ENCODE measurements at regions not wholly inside any gene's neighbourhood (a gene's known extent, or its start where the extent isn't known, plus 50 kb on each side); places are given as distances from the start of the nearest gene placed in this dataset.

- Histone ChIP-seq H3K4me1 (ENCODE audit: control insufficient read depth, insufficient read depth, low read length) (no peaks in the 10 kb centered on the region), H3K27me3 (ENCODE audit: control insufficient read depth, insufficient read depth, low read length) (no peaks in the 10 kb centered on the region), H3K9me3 (ENCODE audit: control insufficient read depth, insufficient read depth, low read length) (no peaks in the 10 kb centered on the region), H3K27ac (ENCODE audit: low read length) (no peak overlapping the region), H3K4me3 (ENCODE audit: low read length) (no peak overlapping the region), H3K36me3 (ENCODE audit: control insufficient read depth, insufficient read depth, low read length) (no peaks in the 10 kb centered on the region)
- no peak for DNase-seq (ENCODE audit: low read depth, low spot score)
Observed at GRCh38 chr2:188138313-188138712, 153.4 kb upstream of the GULP1 start.

DNA sequence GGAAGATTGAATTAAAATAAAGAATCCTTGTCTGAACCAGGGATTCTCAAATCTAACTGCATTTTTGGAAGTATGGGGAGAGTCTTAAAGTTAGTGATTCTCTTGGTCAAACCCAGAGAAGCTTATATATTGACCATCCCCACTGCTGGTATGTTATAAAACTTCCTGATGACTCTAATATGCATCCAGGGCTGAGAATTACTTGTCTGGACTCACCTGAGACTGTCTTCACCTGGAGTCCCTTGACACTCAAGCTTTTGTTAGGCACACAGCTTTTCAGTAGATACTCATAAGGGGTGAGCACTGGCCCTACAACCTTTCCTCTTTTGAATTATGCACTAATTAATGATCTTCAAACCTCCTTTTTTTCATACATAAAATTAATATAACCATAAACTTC lies 149.6 kb upstream of the GULP1 start:
- H3K4me1 ChIP-seq (ENCODE audit: control insufficient read depth, insufficient read depth, low read length), result no peaks in the 10 kb centered on the region
- H3K36me3 ChIP-seq (ENCODE audit: control insufficient read depth, insufficient read depth, low read length), result no peaks in the 10 kb centered on the region
- no peak for DNase-seq (ENCODE audit: low read depth, low spot score)
- no peak overlapping the region for H3K27ac ChIP-seq (ENCODE audit: low read length)
- H3K27me3 ChIP-seq (ENCODE audit: control insufficient read depth, insufficient read depth, low read length), result no peaks in the 10 kb centered on the region
- H3K4me3 ChIP-seq (ENCODE audit: low read length), result no peak overlapping the region
- H3K9me3 ChIP-seq (ENCODE audit: control insufficient read depth, insufficient read depth, low read length), result no peaks in the 10 kb centered on the region

- no peaks in the 10 kb centered on the region for H3K36me3 ChIP-seq (ENCODE audit: control insufficient read depth, insufficient read depth, low read length)
- no peak overlapping the region for H3K27ac ChIP-seq (ENCODE audit: low read length)
- no CpG with 5 or more reads among the region's 3 CpGs for WGBS (ENCODE audit: insufficient coverage, insufficient read length)
- no peaks in the 10 kb centered on the region for H3K27me3 ChIP-seq (ENCODE audit: control insufficient read depth, insufficient read depth, low read length)
- DNase-seq (ENCODE audit: low read depth, low spot score), result no peak
- no peak overlapping the region for H3K4me3 ChIP-seq (ENCODE audit: low read length)
- no peaks in the 10 kb centered on the region for H3K4me1 ChIP-seq (ENCODE audit: control insufficient read depth, insufficient read depth, low read length)
- H3K9me3 ChIP-seq (ENCODE audit: control insufficient read depth, insufficient read depth, low read length), result no peaks in the 10 kb centered on the region
Observed at GRCh38 chr2:188142636-188143295, 148.9 kb upstream of the GULP1 start.

DNA sequence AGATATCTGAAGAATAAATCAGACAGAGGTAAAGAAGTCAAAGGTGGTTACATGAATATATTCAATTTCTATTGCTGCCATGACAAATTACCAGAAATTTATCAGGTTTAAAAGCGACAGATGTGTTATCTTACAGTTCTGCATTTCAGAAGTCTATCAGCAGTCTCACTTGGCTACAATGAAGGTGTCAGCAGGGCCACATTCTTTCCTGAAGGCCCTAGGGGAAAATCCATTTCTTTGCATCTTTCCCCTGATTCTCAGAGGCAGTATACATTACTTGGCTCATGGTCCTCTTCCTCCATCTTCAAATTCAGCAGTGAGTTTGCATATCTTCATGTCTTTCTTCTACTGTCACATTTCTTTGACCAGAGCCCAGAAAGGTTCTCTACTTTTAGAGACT lies 145.8 kb upstream of the GULP1 start:
- Histone ChIP-seq H3K4me3 (ENCODE audit: low read length) (no peak overlapping the region), H3K4me1 (ENCODE audit: control insufficient read depth, insufficient read depth, low read length) (no peaks in the 10 kb centered on the region; the same call in 1 of the 2 replicates), H3K27me3 (ENCODE audit: control insufficient read depth, insufficient read depth, low read length) (no peaks in the 10 kb centered on the region), H3K36me3 (ENCODE audit: control insufficient read depth, insufficient read depth, low read length) (no peaks in the 10 kb centered on the region), H3K9me3 (ENCODE audit: control insufficient read depth, insufficient read depth, low read length) (no peaks in the 10 kb centered on the region), H3K27ac (ENCODE audit: low read length) (no peak overlapping the region)
- no peak for DNase-seq (ENCODE audit: low read depth, low spot score)
- WGBS (ENCODE audit: insufficient coverage, insufficient read length), result no CpG with 5 or more reads among the region's 1 CpG

- no peaks in the 10 kb centered on the region for H3K27me3 ChIP-seq (ENCODE audit: control insufficient read depth, insufficient read depth, low read length)
- DNase-seq (ENCODE audit: low read depth, low spot score), result no peak
- H3K36me3 ChIP-seq (ENCODE audit: control insufficient read depth, insufficient read depth, low read length), result no peaks in the 10 kb centered on the region
- H3K4me3 ChIP-seq (ENCODE audit: low read length), result no peak overlapping the region
- no peaks in the 10 kb centered on the region; the same call in 1 of the 2 replicates for H3K4me1 ChIP-seq (ENCODE audit: control insufficient read depth, insufficient read depth, low read length)
- no peaks in the 10 kb centered on the region for H3K9me3 ChIP-seq (ENCODE audit: control insufficient read depth, insufficient read depth, low read length)
- no CpG with 5 or more reads among the region's 1 CpG for WGBS (ENCODE audit: insufficient coverage, insufficient read length)
- no peak overlapping the region for H3K27ac ChIP-seq (ENCODE audit: low read length)
Observed at GRCh38 chr2:188146888-188147287, 144.8 kb upstream of the GULP1 start.

- no peaks in the 10 kb centered on the region for H3K27me3 ChIP-seq (ENCODE audit: control insufficient read depth, insufficient read depth, low read length)
- WGBS (ENCODE audit: insufficient coverage, insufficient read length), result no CpG with 5 or more reads among the region's 1 CpG
- H3K4me1 ChIP-seq (ENCODE audit: control insufficient read depth, insufficient read depth, low read length), result no peaks in the 10 kb centered on the region; the same call in 1 of the 2 replicates
- H3K4me3 ChIP-seq (ENCODE audit: low read length), result no peak overlapping the region
- H3K36me3 ChIP-seq (ENCODE audit: control insufficient read depth, insufficient read depth, low read length), result no peaks in the 10 kb centered on the region
- no peak for DNase-seq (ENCODE audit: low read depth, low spot score)
- no peak overlapping the region for H3K27ac ChIP-seq (ENCODE audit: low read length)
- no peaks in the 10 kb centered on the region for H3K9me3 ChIP-seq (ENCODE audit: control insufficient read depth, insufficient read depth, low read length)
Observed at GRCh38 chr2:188151670-188152069, 140.0 kb upstream of the GULP1 start.

DNA sequence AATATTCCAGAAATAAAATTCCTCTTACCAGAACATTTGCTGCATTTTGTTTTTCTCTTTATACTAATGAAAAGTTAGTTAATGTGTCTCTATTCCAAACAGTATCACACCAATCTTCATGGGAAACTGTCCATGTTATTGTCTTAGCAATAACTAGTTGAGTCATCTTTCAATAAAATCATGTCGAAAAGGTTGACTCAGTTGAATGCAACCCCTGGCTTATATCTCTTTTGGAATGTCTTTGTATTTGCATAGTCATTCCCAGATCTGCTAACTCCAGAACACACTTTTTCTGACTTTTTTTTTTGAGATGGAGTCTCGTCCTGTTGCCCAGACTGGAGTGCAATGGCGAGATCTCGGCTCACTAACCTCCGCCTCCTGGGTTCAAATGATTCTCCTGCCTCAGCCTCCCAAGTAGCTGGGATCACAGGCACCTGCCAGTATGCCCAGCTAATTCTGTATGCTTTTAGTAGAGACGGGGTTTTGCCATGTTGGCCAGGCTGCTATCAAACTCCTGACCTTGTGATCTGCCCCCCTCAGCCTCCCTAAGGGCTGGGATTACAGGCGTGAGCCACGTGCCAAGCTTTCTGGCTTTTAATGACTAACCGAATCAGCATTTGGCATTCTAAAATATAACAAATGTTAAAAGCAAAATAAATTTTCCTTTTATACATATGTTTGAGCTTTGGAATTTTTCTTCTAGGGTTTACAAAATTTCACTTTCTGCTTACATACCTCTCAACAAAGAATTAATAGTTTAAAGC lies 133.2 kb upstream of the GULP1 start:
- no peaks in the 10 kb centered on the region for H3K27me3 ChIP-seq (ENCODE audit: control insufficient read depth, insufficient read depth, low read length)
- no peaks in the 10 kb centered on the region for H3K9me3 ChIP-seq (ENCODE audit: control insufficient read depth, insufficient read depth, low read length)
- H3K36me3 ChIP-seq (ENCODE audit: control insufficient read depth, insufficient read depth, low read length), result no peaks in the 10 kb centered on the region
- no peaks in the 10 kb centered on the region for H3K4me1 ChIP-seq (ENCODE audit: control insufficient read depth, insufficient read depth, low read length)
- WGBS (ENCODE audit: insufficient coverage, insufficient read length), result no CpG with 5 or more reads among the region's 9 CpGs
- H3K27ac ChIP-seq (ENCODE audit: low read length), result no peak overlapping the region
- H3K4me3 ChIP-seq (ENCODE audit: low read length), result no peak overlapping the region
- DNase-seq (ENCODE audit: low read depth, low spot score), result no peak

GRCh38 chr2:188159484-188159883 lies 132.2 kb upstream of the GULP1 start:
- Histone ChIP-seq H3K27ac (ENCODE audit: low read length) (no peak overlapping the region), H3K4me1 (ENCODE audit: control insufficient read depth, insufficient read depth, low read length) (no peaks in the 10 kb centered on the region), H3K27me3 (ENCODE audit: control insufficient read depth, insufficient read depth, low read length) (no peaks in the 10 kb centered on the region), H3K9me3 (ENCODE audit: control insufficient read depth, insufficient read depth, low read length) (no peaks in the 10 kb centered on the region), H3K4me3 (ENCODE audit: low read length) (no peak overlapping the region), H3K36me3 (ENCODE audit: control insufficient read depth, insufficient read depth, low read length) (no peaks in the 10 kb centered on the region)
- no peak for DNase-seq (ENCODE audit: low read depth, low spot score)
- WGBS (ENCODE audit: insufficient coverage, insufficient read length), result no CpG with 5 or more reads among the region's 2 CpGs

GRCh38 chr2:188170356-188170755 lies 121.3 kb upstream of the GULP1 start:
- no CpG with 5 or more reads among the region's 4 CpGs for WGBS (ENCODE audit: insufficient coverage, insufficient read length)

GRCh38 chr2:188176620-188177019 lies 115.1 kb upstream of the GULP1 start:
- no peaks in the 10 kb centered on the region; the same call in 1 of the 2 replicates for H3K4me1 ChIP-seq (ENCODE audit: control insufficient read depth, insufficient read depth, low read length)
- no peaks in the 10 kb centered on the region for H3K9me3 ChIP-seq (ENCODE audit: control insufficient read depth, insufficient read depth, low read length)
- no peak overlapping the region for H3K4me3 ChIP-seq (ENCODE audit: low read length)
- H3K27me3 ChIP-seq (ENCODE audit: control insufficient read depth, insufficient read depth, low read length), result no peaks in the 10 kb centered on the region
- no peak for DNase-seq (ENCODE audit: low read depth, low spot score)
- H3K36me3 ChIP-seq (ENCODE audit: control insufficient read depth, insufficient read depth, low read length), result no peaks in the 10 kb centered on the region
- H3K27ac ChIP-seq (ENCODE audit: low read length), result no peak overlapping the region

More at GRCh38 chr2:188170356-188170755, 121.3 kb upstream of the GULP1 start:
- H3K9me3 ChIP-seq (ENCODE audit: control insufficient read depth, insufficient read depth, low read length), result no peaks in the 10 kb centered on the region; the same call in 1 of the 2 replicates
- no peaks in the 10 kb centered on the region for H3K27me3 ChIP-seq (ENCODE audit: control insufficient read depth, insufficient read depth, low read length)
- peaks cover 2% of the 10 kb centered on the region; the same call in 1 of the 2 replicates for H3K4me1 ChIP-seq (ENCODE audit: control insufficient read depth, insufficient read depth, low read length)
- H3K36me3 ChIP-seq (ENCODE audit: control insufficient read depth, insufficient read depth, low read length), result no peaks in the 10 kb centered on the region
- no peak for DNase-seq (ENCODE audit: low read depth, low spot score)
- H3K4me3 ChIP-seq (ENCODE audit: low read length), result no peak overlapping the region
- H3K27ac ChIP-seq (ENCODE audit: low read length), result no peak overlapping the region
